Neural cell (in vitro differentiated cells): ENCODE measurements at regions not wholly inside any gene's neighbourhood (a gene's known extent, or its start where the extent isn't known, plus 50 kb on each side); places are given as distances from the start of the nearest gene placed in this dataset.
"Not testable (repeated sequence)": the region's sequence is repeated elsewhere in the genome, so short reads cannot be mapped to it uniquely, and the experiment has no call there.

Source experiments
- H2AFZ ChIP-seq: fragments of 200-600, 300-800 bp; sonication (generic), shearing (Covaris generic); 2 replicates; pipeline ENCODE4 v1.6.0; 2014; ENCODE audit warnings: low read depth, mild to moderate bottlenecking, antibody characterized with exemption, low read length, moderate library complexity
- H3F3A ChIP-seq: fragments of 200-600 bp; shearing (Covaris generic); 2 replicates; pipeline ENCODE4 v1.6.1; 2016; ENCODE audit warnings: mild to moderate bottlenecking, moderate library complexity, mixed read lengths, antibody characterized with exemption, low read length; ENCODE audit not compliant: insufficient read depth, poor library complexity, severe bottlenecking
- H3K27ac ChIP-seq: fragments of 200-600, 300-800 bp; sonication (generic), shearing (Covaris generic); 2 replicates; pipeline ENCODE4 v1.5.1; 2014; ENCODE audit warnings: mild to moderate bottlenecking, low read length, moderate library complexity
- H3K27me3 ChIP-seq: fragments of 300-800, 200-600 bp; sonication (generic), shearing (Covaris generic); 2 replicates; pipeline ENCODE4 v1.6.0; 2014; ENCODE audit warnings: mild to moderate bottlenecking, low read depth, low read length, moderate library complexity; ENCODE audit not compliant: insufficient read depth
- H3K36me3 ChIP-seq: fragments of 300-800, 200-600 bp; sonication (generic), shearing (Covaris generic); 2 replicates; pipeline ENCODE4 v1.5.1; 2014; ENCODE audit warnings: mild to moderate bottlenecking, antibody characterized with exemption, low read length, moderate library complexity; ENCODE audit not compliant: insufficient read depth
- H3K4me2 ChIP-seq: fragments of 300-800, 200-600 bp; sonication (generic), shearing (Covaris generic); 2 replicates; pipeline ENCODE4 v1.6.0; 2014; ENCODE audit warnings: mild to moderate bottlenecking, low read length
- H3K4me3 ChIP-seq: fragments of 300-800, 200-600 bp; sonication (generic), shearing (Covaris generic); 2 replicates; pipeline ENCODE4 v1.5.1; 2014; ENCODE audit warnings: mild to moderate bottlenecking, low read length, moderate library complexity
- H3K79me2 ChIP-seq: fragments of 200-600 bp; shearing (Covaris generic); replicated peaks from 2 replicates; pipeline ENCODE4 v1.6.0; 2014; ENCODE audit warnings: mild to moderate bottlenecking, low read length, moderate library complexity; ENCODE audit not compliant: insufficient read depth
- H3K9ac ChIP-seq: fragments of 300-800, 200-600 bp; sonication (generic), shearing (Covaris generic); 2 replicates; pipeline ENCODE4 v1.6.1; 2016; ENCODE audit warnings: mild to moderate bottlenecking, low read length, mixed read lengths
- H3K9me2 ChIP-seq: fragments of 200-600 bp; shearing (Covaris generic); 2 replicates; pipeline ENCODE4 v1.6.1; 2016; ENCODE audit warnings: mild to moderate bottlenecking, low read length, mixed read lengths; ENCODE audit not compliant: insufficient read depth
- H3K9me3 ChIP-seq: fragments of 200-600, 300-800 bp; sonication (generic), shearing (Covaris generic); 2 replicates; pipeline ENCODE4 v1.6.1; 2016; ENCODE audit warnings: mild to moderate bottlenecking, mixed run types, low read length, moderate library complexity, mixed read lengths
- H4K20me1 ChIP-seq: fragments of 200-600 bp; shearing (Covaris generic); 2 replicates; pipeline ENCODE4 v1.6.1; 2016; ENCODE audit warnings: mild to moderate bottlenecking, mixed run types; ENCODE audit not compliant: insufficient read depth
- EP300 ChIP-seq: fragments of 450-650 bp; conservative IDR thresholded peaks from 2 replicates; pipeline ENCODE4 v1.6.1; 2014; ENCODE audit warnings: antibody characterized with exemption, mild to moderate bottlenecking, moderate library complexity; ENCODE audit not compliant: poor library complexity, severe bottlenecking
- EZH2 ChIP-seq: fragments of 200-600, 300-800 bp; shearing (Covaris generic), sonication (generic); IDR thresholded peaks from 2 replicates; pipeline ENCODE4 v1.6.1; 2014; ENCODE audit warnings: antibody characterized with exemption, low read length, borderline replicate concordance, mild to moderate bottlenecking; ENCODE audit not compliant: insufficient read depth, poor library complexity, severe bottlenecking
- MXI1 ChIP-seq: fragments of 450-650 bp; conservative IDR thresholded peaks from 2 replicates; pipeline ENCODE4 v1.6.1; 2014; ENCODE audit warnings: antibody characterized with exemption, mild to moderate bottlenecking; ENCODE audit not compliant: poor library complexity, severe bottlenecking
- POLR2AphosphoS5 ChIP-seq: IDR thresholded peaks from 2 replicates; pipeline ENCODE4 v1.6.1; 2012
- RAD21 ChIP-seq: fragments of 450-650 bp; conservative IDR thresholded peaks from 2 replicates; pipeline ENCODE4 v1.6.1; 2014; ENCODE audit warnings: antibody characterized with exemption, mild to moderate bottlenecking, moderate library complexity
- SMC3 ChIP-seq: fragments of 450-650 bp; conservative IDR thresholded peaks from 2 replicates; pipeline ENCODE4 v1.6.1; 2014; ENCODE audit warnings: antibody characterized with exemption, mild to moderate bottlenecking, moderate library complexity; ENCODE audit not compliant: poor library complexity
- TAF1 ChIP-seq: IDR thresholded peaks from 2 replicates; pipeline ENCODE4 v1.6.1; 2012; ENCODE audit warnings: low read depth
- TF ChIP-seq, protein P1 (sequence below): IDR thresholded peaks from 2 replicates; pipeline ENCODE4 v1.6.1; 2012; ENCODE audit warnings: borderline replicate concordance
- TF ChIP-seq, protein P2 (sequence below): fragments of 450-650 bp; IDR thresholded peaks from 2 replicates; pipeline ENCODE4 v1.5.1; 2014; ENCODE audit warnings: antibody characterized with exemption, mild to moderate bottlenecking, moderate library complexity; ENCODE audit not compliant: poor library complexity, severe bottlenecking

DNA sequence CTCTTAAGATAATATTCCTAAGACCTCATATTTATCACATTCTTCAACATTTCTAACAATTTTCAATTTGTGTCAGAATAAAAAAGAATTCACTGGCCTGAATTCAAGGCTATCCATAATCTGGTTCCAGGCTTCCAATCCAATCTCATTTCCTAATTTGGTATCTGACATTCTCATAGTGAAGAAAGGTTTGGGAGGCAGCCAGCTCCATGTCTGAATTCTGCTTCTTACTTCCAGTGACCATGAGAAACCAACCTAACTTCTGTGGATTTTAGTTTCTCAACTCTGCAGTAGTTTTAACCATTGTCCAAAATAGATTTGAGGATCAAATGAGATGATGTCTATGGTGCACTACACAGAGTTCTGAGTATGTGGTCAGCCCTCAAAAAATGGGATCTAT is 439.1 kb upstream of the GCFC2 start:
- H4K20me1 ChIP-seq, result no peaks in the 10 kb centered on the region
- no peak overlapping the region for H3K4me3 ChIP-seq
- no peak overlapping the region for H3K4me2 ChIP-seq
- no peaks in the 10 kb centered on the region for H3K79me2 ChIP-seq
- no peaks in the 10 kb centered on the region for H3K36me3 ChIP-seq
- TF ChIP-seq RAD21 (no peak), MXI1 (no peak), EZH2 (no peak)
- TF ChIP-seq, protein P1, sequence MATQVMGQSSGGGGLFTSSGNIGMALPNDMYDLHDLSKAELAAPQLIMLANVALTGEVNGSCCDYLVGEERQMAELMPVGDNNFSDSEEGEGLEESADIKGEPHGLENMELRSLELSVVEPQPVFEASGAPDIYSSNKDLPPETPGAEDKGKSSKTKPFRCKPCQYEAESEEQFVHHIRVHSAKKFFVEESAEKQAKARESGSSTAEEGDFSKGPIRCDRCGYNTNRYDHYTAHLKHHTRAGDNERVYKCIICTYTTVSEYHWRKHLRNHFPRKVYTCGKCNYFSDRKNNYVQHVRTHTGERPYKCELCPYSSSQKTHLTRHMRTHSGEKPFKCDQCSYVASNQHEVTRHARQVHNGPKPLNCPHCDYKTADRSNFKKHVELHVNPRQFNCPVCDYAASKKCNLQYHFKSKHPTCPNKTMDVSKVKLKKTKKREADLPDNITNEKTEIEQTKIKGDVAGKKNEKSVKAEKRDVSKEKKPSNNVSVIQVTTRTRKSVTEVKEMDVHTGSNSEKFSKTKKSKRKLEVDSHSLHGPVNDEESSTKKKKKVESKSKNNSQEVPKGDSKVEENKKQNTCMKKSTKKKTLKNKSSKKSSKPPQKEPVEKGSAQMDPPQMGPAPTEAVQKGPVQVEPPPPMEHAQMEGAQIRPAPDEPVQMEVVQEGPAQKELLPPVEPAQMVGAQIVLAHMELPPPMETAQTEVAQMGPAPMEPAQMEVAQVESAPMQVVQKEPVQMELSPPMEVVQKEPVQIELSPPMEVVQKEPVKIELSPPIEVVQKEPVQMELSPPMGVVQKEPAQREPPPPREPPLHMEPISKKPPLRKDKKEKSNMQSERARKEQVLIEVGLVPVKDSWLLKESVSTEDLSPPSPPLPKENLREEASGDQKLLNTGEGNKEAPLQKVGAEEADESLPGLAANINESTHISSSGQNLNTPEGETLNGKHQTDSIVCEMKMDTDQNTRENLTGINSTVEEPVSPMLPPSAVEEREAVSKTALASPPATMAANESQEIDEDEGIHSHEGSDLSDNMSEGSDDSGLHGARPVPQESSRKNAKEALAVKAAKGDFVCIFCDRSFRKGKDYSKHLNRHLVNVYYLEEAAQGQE, result no peak
- no peaks in the 10 kb centered on the region for H3K27me3 ChIP-seq
- H2AFZ ChIP-seq, result no peak overlapping the region
- no peaks in the 10 kb centered on the region for H3K9me2 ChIP-seq
- H3K9ac ChIP-seq, result no peak overlapping the region
- no peaks in the 10 kb centered on the region for H3F3A ChIP-seq
- no peaks in the 10 kb centered on the region for H3K9me3 ChIP-seq
- no peak overlapping the region for H3K27ac ChIP-seq

DNA sequence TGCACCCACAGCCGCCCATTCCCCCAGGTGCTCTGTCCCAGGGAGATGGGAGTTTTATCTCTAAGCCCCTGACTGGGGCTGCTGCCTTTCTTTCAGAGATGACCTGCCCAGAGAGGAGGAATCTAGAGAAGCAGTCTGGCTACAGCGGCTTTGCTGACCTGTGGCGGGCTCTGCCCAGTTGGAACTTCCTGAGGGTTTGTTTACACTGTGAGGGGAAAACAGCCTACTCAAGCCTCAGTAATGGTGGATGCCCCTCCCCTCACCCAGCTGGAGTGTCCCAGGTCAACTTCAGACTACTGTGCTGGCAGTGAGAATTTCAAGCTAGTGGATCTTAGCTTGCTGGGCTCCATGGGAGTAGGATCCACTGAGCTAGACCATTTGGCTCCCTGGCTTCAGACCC is 428.6 kb upstream of the GCFC2 start:
- not testable (repeated sequence) for H3K4me2 ChIP-seq, H3K79me2 ChIP-seq, H3K27ac ChIP-seq, H2AFZ ChIP-seq, H3K27me3 ChIP-seq, H3K4me3 ChIP-seq, H3K36me3 ChIP-seq, H3F3A ChIP-seq, H3K9ac ChIP-seq, H3K9me2 ChIP-seq, H4K20me1 ChIP-seq, H3K9me3 ChIP-seq

DNA sequence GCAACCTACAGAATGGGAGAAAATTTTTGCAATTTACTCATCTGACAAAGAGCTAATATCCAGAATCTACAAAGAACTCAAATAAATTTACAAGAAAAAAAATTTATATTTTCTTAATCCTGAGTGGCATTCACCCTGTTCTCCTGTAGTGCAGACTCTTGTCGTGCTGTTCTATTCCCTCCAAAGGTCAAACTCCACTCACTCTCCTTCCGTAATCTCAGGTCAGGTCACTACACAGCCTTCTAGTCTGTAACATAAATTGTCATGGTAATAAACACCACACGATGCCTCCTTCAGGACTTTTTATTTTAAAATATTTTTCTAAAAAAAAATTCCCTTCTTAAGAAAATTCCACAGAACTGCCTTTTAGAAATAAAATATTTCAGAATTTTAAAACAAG is 417.9 kb upstream of the GCFC2 start:
- Histone ChIP-seq H3K27ac (no peak overlapping the region), H3K9ac (no peak overlapping the region), H3K36me3 (no peaks in the 10 kb centered on the region), H3K9me3 (no peaks in the 10 kb centered on the region), H3K4me2 (no peak overlapping the region), H3F3A (no peaks in the 10 kb centered on the region), H3K4me3 (no peak overlapping the region), H3K27me3 (no peaks in the 10 kb centered on the region), H4K20me1 (no peaks in the 10 kb centered on the region), H2AFZ (no peak overlapping the region), H3K9me2 (no peaks in the 10 kb centered on the region), H3K79me2 (no peaks in the 10 kb centered on the region)
- TF ChIP-seq EP300, result no peak
- TF ChIP-seq, protein P2, sequence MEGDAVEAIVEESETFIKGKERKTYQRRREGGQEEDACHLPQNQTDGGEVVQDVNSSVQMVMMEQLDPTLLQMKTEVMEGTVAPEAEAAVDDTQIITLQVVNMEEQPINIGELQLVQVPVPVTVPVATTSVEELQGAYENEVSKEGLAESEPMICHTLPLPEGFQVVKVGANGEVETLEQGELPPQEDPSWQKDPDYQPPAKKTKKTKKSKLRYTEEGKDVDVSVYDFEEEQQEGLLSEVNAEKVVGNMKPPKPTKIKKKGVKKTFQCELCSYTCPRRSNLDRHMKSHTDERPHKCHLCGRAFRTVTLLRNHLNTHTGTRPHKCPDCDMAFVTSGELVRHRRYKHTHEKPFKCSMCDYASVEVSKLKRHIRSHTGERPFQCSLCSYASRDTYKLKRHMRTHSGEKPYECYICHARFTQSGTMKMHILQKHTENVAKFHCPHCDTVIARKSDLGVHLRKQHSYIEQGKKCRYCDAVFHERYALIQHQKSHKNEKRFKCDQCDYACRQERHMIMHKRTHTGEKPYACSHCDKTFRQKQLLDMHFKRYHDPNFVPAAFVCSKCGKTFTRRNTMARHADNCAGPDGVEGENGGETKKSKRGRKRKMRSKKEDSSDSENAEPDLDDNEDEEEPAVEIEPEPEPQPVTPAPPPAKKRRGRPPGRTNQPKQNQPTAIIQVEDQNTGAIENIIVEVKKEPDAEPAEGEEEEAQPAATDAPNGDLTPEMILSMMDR, result no peak
- TF ChIP-seq, protein P1, result no peak
- no peak for TF ChIP-seq RAD21
- TF ChIP-seq MXI1, result no peak
- TF ChIP-seq TAF1, result no peak
- TF ChIP-seq EZH2, result no peak
- no peak for TF ChIP-seq SMC3
- TF ChIP-seq POLR2AphosphoS5, result no peak
